K562 (cell line): ENCODE measurements at regions not wholly inside any gene's neighbourhood (a gene's known extent, or its start where the extent isn't known, plus 50 kb on each side); places are given as distances from the start of the nearest gene placed in this dataset.

Experiments
- ATAC-seq: fragments of 200-7000 bp; cut with Tn5 transposase; 3 replicates; pipeline ENCODE4 v1.9.1; 2020; ENCODE audit warnings: moderate library complexity
- BruUV-seq: library from RNA; stranded (reverse); fragments of 400-500 nt; replicated peaks from 2 replicates; lab custom pipeline; 2021; lab: Mats Ljungman, UMichigan
- CTCF ChIA-PET: fragments of 300-600 bp; formaldehyde crosslinking; extraction: SDS; loops from one replicate; lab custom pipeline; 2021; ENCODE audit warnings: low intra/inter-chr PET ratio; lab: Yijun Ruan, JAX
- POLR2A ChIA-PET: fragments of 300-600, 350-650 bp; sonication (Branson Sonifier 250); formaldehyde crosslinking; extraction: SDS; loops from one replicate; lab custom pipeline; 2021; ENCODE audit warnings: antibody characterized with exemption, inconsistent platforms; lab: Yijun Ruan, JAX
- DNase-seq, 4 experiments: peaks; one replicate each; pipeline versions ENCODE4 v3.0.0 to v3.0.0-alpha.2; 2011 to 2018; ENCODE audit warnings: low spot score in 3 of 4, mixed read lengths in 3 of 4; ENCODE audit errors: extremely low read depth in 1 of 4
- FAIRE-seq: peaks from 2 replicates; lab custom pipeline; 2011; peaks lifted over from hg19 to GRCh38; lab: Jason Lieb, UNC
- H2AFZ ChIP-seq: 2 replicates; pipeline ENCODE4 v1.6.0; 2011; ENCODE audit warnings: low read depth, low read length, control low read depth, inconsistent platforms
- H3K27ac ChIP-seq: fragments of 200-600 bp; 3 replicates; pipeline ENCODE4 v1.8.0; 2011; ENCODE audit warnings: low read depth, mild to moderate bottlenecking, control low read depth, inconsistent platforms, low read length, moderate library complexity, mixed read lengths; ENCODE audit errors: extremely low read depth
- H3K27me3 ChIP-seq, 2 experiments: fragments of 300-600 bp in 1 of 2; 2 replicates in 1 of 2; 3 replicates in 1 of 2; pipeline versions ENCODE4 v1.6.0 to v1.8.0; 2011; ENCODE audit warnings: inconsistent platforms in 2 of 2, low read length in 2 of 2, mild to moderate bottlenecking in 1 of 2, mixed read lengths in 1 of 2, moderate library complexity in 1 of 2; ENCODE audit not compliant: control insufficient read depth in 2 of 2, insufficient read depth in 2 of 2
- H3K36me3 ChIP-seq: fragments of 300-600 bp; 3 replicates; pipeline ENCODE4 v1.8.0; 2011; ENCODE audit warnings: mild to moderate bottlenecking, low read length, inconsistent platforms; ENCODE audit not compliant: control insufficient read depth, insufficient read depth
- H3K4me1 ChIP-seq, 2 experiments: fragments of 200-600 bp in 1 of 2; replicated peaks in 1 of 2; 2 replicates in 1 of 2; 3 replicates in 1 of 2; pipeline versions ENCODE4 v1.5.1 to v1.8.0; 2011; ENCODE audit warnings: inconsistent platforms in 2 of 2, low read length in 2 of 2, mild to moderate bottlenecking in 1 of 2, mixed read lengths in 1 of 2, moderate library complexity in 1 of 2; ENCODE audit not compliant: control insufficient read depth in 2 of 2, insufficient read depth in 2 of 2
- H3K4me2 ChIP-seq: 2 replicates; pipeline ENCODE4 v1.6.1; 2011; ENCODE audit warnings: low read length, control low read depth, inconsistent platforms, mixed read lengths; ENCODE audit not compliant: insufficient read depth
- H3K4me3 ChIP-seq: fragments of 200-600 bp; sonication (generic), shearing (Covaris generic); 2 replicates; pipeline ENCODE4 v1.5.1; 2016; ENCODE audit warnings: control low read depth, inconsistent platforms
- H3K79me2 ChIP-seq: fragments of 200-600 bp; 3 replicates; pipeline ENCODE4 v1.8.0; 2011; ENCODE audit warnings: low read length, inconsistent platforms; ENCODE audit not compliant: control insufficient read depth, insufficient read depth
- H3K9ac ChIP-seq, 2 experiments: 2 replicates each; pipeline versions ENCODE4 v1.6.0 to v1.6.1; 2011; ENCODE audit warnings: low read depth in 2 of 2, low read length in 2 of 2, control low read depth in 1 of 2, inconsistent platforms in 1 of 2, mild to moderate bottlenecking in 1 of 2, mixed read lengths in 1 of 2; ENCODE audit not compliant: insufficient read depth in 1 of 2
- H3K9me1 ChIP-seq: one replicate; pipeline ENCODE4 v1.6.0; 2011; ENCODE audit warnings: inconsistent platforms, mild to moderate bottlenecking, low read length, moderate library complexity; ENCODE audit not compliant: control insufficient read depth, insufficient read depth
- H3K9me3 ChIP-seq: replicated peaks from 2 replicates; pipeline ENCODE4 v1.5.1; 2011; ENCODE audit warnings: low read depth, low read length, inconsistent platforms; ENCODE audit not compliant: control insufficient read depth, insufficient read depth
- H4K20me1 ChIP-seq: replicated peaks from 2 replicates; pipeline ENCODE4 v1.6.1; 2011; ENCODE audit warnings: low read length, inconsistent platforms, mixed read lengths; ENCODE audit not compliant: control insufficient read depth, insufficient read depth
- ATF7 ChIP-seq: fragments of 450-650 bp; IDR thresholded peaks from 2 replicates; pipeline ENCODE4 v1.7.1; 2014; ENCODE audit warnings: mild to moderate bottlenecking, moderate library complexity
- DIDO1 ChIP-seq: fragments of 450-650 bp; IDR thresholded peaks from 2 replicates; pipeline ENCODE4 v1.6.1; 2016; ENCODE audit warnings: low read depth, missing biosample characterization, missing genetic modification characterization
- DPF2 ChIP-seq: fragments of 450-650 bp; IDR thresholded peaks from 2 replicates; pipeline ENCODE4 v1.6.1; 2016
- GABPA ChIP-seq: fragments of 200-800 bp; sonication (Bioruptor generic); conservative IDR thresholded peaks from 2 replicates; pipeline ENCODE4 v1.6.1; 2016; ENCODE audit warnings: low read depth, missing genetic modification characterization, missing compliant biosample characterization
- HNRNPUL1 ChIP-seq: fragments of 200-400 bp; formaldehyde crosslinking; IDR thresholded peaks from 2 replicates; pipeline ENCODE4 v1.6.1; 2017; ENCODE audit warnings: low read length
- KDM2B ChIP-seq: fragments of 250-450 bp; sonication (Bioruptor Pico); IDR thresholded peaks from 2 replicates; pipeline ENCODE4 v1.8.0; 2021; ENCODE audit warnings: mild to moderate bottlenecking, moderate library complexity
- KLF6 ChIP-seq: fragments of 250-450 bp; sonication (Bioruptor Pico); IDR thresholded peaks from 2 replicates; pipeline ENCODE4 v1.4.0; 2020; ENCODE audit warnings: mild to moderate bottlenecking, moderate library complexity, borderline replicate concordance
- MEF2A ChIP-seq: IDR thresholded peaks from 2 replicates; pipeline ENCODE4 v1.6.1; 2011; ENCODE audit warnings: low read depth, mild to moderate bottlenecking, low read length, moderate library complexity; ENCODE audit not compliant: control insufficient read depth
- RBM25 ChIP-seq: fragments of 200-400 bp; formaldehyde crosslinking; IDR thresholded peaks from 2 replicates; pipeline ENCODE4 v1.6.1; 2018; ENCODE audit warnings: low read length, low read depth, moderate library complexity; ENCODE audit not compliant: severe bottlenecking
- SP1 ChIP-seq: sonication (generic); formaldehyde crosslinking; IDR thresholded peaks from 2 replicates; pipeline ENCODE4 v1.8.1; 2022; ENCODE audit warnings: mild to moderate bottlenecking, missing genetic modification reagents
- STAG1 ChIP-seq: sonication (generic); formaldehyde crosslinking; IDR thresholded peaks from 2 replicates; pipeline ENCODE4 v1.5.0; 2020; ENCODE audit warnings: missing genetic modification reagents, borderline replicate concordance
- WGBS: fragments of 100-300 bp; shearing (Covaris generic); methylation state at CpG from one replicate; pipeline ENCODE4 v1.1.6; 2016; ENCODE audit warnings: low coverage, mixed read lengths; ENCODE audit not compliant: insufficient coverage; ENCODE audit errors: missing lambda C conversion rate; 5-methylcytosine and 5-hydroxymethylcytosine counted together
- in situ Hi-C: fragments of 300-500 bp; cut with MboI; formaldehyde crosslinking; loops from 4 replicates; pipeline ENCODE4 v1.15.0; 2018; ENCODE audit warnings: inconsistent platforms, mixed read lengths
- intact Hi-C: fragments of 100-400 bp; cut with micrococcal nuclease; formaldehyde crosslinking; loops from 2 replicates; pipeline ENCODE4 v1.14.2; 2022
- TF ChIP-seq, protein P1 (sequence below): fragments of 450-650 bp; conservative IDR thresholded peaks from 2 replicates; pipeline ENCODE4 v1.6.1; 2016; ENCODE audit warnings: missing genetic modification characterization, low read depth, mild to moderate bottlenecking, missing compliant biosample characterization, moderate library complexity
- TF ChIP-seq, protein P2 (sequence below): fragments of 250-450 bp; sonication (Bioruptor Pico); IDR thresholded peaks from 2 replicates; pipeline ENCODE4 v1.4.0; 2020; ENCODE audit warnings: mild to moderate bottlenecking, moderate library complexity
- TF ChIP-seq, protein P3 (sequence below): sonication (generic); formaldehyde crosslinking; IDR thresholded peaks from 2 replicates; pipeline ENCODE4 v1.8.0; 2022; ENCODE audit warnings: mild to moderate bottlenecking, missing genetic modification reagents

DNA sequence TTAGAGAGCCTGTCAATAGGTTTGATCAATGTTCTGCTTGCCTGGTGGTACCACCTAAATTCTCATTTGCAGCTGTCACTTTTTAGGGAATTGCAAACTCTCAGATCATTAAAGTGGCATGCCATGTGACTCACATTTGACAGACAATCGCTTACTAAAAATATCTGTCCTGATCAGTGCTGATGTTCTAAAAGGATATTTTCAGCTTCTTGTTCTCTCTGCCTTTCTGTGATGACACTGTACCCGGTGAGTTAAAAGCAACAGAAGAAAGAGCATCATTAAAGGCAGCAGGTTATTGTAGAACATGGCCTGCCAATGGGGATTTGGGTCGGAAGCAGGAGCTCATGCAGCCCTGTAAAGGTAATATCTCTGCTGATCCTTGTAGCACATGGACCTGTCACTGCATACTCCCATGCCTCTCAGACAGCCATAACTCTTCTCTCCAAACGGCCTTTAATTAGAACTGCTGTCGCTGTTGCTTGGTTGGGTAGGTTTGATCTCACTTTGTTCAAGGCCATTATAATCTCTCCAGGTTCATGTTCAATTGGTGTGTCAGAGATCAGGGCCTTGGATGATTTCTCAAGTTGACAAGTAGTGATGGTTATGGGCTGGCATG lies 441.3 kb upstream of the DEPDC1 start:
- FAIRE-seq (no peak), DNase-seq (no peak), ATAC-seq (no peak)
- POLR2A ChIA-PET = no interaction called here
- no TSS peak for BruUV-seq
- no peaks in the 10 kb centered on the region for H3K9me1 ChIP-seq
- peaks cover 3% of the 10 kb centered on the region; the same call in 1 of the 2 replicates for H3K9me3 ChIP-seq
- H3K79me2 ChIP-seq = no peaks in the 10 kb centered on the region
- H3K4me1 ChIP-seq = no peaks in the 10 kb centered on the region
- intact Hi-C loops (no loop called here), in situ Hi-C loops (no loop called here)
- H3K4me3 ChIP-seq = no peak overlapping the region
- CTCF ChIA-PET = no interaction called here
- no peak overlapping the region for H2AFZ ChIP-seq
- H3K36me3 ChIP-seq = no peaks in the 10 kb centered on the region
- WGBS = 0% methylated on average over 5 of the region's 5 CpGs
- H3K27ac ChIP-seq = no peak overlapping the region
- no peaks in the 10 kb centered on the region for H4K20me1 ChIP-seq
- H3K9ac ChIP-seq = no peak overlapping the region
- H3K4me2 ChIP-seq = no peak overlapping the region
- H3K27me3 ChIP-seq = no peaks in the 10 kb centered on the region
- TF ChIP-seq, protein P1, sequence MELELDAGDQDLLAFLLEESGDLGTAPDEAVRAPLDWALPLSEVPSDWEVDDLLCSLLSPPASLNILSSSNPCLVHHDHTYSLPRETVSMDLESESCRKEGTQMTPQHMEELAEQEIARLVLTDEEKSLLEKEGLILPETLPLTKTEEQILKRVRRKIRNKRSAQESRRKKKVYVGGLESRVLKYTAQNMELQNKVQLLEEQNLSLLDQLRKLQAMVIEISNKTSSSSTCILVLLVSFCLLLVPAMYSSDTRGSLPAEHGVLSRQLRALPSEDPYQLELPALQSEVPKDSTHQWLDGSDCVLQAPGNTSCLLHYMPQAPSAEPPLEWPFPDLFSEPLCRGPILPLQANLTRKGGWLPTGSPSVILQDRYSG (tag) = no peak
- TF ChIP-seq MEF2A (no peak), SP1 (CRISPR knock-in tag) (no peak), RBM25 (no peak), DPF2 (no peak), DIDO1 (tag) (no peak), ATF7 (no peak), KLF6 (CRISPR knock-in tag) (no peak), HNRNPUL1 (no peak), GABPA (tag) (no peak), KDM2B (CRISPR knock-in tag) (no peak), STAG1 (CRISPR knock-in tag) (no peak)
- TF ChIP-seq, protein P2, sequence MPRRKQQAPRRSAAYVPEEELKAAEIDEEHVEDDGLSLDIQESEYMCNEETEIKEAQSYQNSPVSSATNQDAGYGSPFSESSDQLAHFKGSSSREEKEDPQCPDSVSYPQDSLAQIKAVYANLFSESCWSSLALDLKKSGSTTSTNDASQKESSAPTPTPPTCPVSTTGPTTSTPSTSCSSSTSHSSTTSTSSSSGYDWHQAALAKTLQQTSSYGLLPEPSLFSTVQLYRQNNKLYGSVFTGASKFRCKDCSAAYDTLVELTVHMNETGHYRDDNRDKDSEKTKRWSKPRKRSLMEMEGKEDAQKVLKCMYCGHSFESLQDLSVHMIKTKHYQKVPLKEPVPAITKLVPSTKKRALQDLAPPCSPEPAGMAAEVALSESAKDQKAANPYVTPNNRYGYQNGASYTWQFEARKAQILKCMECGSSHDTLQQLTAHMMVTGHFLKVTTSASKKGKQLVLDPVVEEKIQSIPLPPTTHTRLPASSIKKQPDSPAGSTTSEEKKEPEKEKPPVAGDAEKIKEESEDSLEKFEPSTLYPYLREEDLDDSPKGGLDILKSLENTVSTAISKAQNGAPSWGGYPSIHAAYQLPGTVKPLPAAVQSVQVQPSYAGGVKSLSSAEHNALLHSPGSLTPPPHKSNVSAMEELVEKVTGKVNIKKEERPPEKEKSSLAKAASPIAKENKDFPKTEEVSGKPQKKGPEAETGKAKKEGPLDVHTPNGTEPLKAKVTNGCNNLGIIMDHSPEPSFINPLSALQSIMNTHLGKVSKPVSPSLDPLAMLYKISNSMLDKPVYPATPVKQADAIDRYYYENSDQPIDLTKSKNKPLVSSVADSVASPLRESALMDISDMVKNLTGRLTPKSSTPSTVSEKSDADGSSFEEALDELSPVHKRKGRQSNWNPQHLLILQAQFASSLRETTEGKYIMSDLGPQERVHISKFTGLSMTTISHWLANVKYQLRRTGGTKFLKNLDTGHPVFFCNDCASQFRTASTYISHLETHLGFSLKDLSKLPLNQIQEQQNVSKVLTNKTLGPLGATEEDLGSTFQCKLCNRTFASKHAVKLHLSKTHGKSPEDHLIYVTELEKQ (CRISPR knock-in tag) = no peak
- TF ChIP-seq, protein P3, sequence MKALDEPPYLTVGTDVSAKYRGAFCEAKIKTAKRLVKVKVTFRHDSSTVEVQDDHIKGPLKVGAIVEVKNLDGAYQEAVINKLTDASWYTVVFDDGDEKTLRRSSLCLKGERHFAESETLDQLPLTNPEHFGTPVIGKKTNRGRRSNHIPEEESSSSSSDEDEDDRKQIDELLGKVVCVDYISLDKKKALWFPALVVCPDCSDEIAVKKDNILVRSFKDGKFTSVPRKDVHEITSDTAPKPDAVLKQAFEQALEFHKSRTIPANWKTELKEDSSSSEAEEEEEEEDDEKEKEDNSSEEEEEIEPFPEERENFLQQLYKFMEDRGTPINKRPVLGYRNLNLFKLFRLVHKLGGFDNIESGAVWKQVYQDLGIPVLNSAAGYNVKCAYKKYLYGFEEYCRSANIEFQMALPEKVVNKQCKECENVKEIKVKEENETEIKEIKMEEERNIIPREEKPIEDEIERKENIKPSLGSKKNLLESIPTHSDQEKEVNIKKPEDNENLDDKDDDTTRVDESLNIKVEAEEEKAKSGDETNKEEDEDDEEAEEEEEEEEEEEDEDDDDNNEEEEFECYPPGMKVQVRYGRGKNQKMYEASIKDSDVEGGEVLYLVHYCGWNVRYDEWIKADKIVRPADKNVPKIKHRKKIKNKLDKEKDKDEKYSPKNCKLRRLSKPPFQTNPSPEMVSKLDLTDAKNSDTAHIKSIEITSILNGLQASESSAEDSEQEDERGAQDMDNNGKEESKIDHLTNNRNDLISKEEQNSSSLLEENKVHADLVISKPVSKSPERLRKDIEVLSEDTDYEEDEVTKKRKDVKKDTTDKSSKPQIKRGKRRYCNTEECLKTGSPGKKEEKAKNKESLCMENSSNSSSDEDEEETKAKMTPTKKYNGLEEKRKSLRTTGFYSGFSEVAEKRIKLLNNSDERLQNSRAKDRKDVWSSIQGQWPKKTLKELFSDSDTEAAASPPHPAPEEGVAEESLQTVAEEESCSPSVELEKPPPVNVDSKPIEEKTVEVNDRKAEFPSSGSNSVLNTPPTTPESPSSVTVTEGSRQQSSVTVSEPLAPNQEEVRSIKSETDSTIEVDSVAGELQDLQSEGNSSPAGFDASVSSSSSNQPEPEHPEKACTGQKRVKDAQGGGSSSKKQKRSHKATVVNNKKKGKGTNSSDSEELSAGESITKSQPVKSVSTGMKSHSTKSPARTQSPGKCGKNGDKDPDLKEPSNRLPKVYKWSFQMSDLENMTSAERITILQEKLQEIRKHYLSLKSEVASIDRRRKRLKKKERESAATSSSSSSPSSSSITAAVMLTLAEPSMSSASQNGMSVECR = no peak
